Stomach (tissue), 8 donors: ENCODE measurements at regions not wholly inside any gene's neighbourhood (a gene's known extent, or its start where the extent isn't known, plus 50 kb on each side); places are given as distances from the start of the nearest gene placed in this dataset.

Source experiments
- DNase-seq, 2 donors: peaks; one replicate each; pipeline versions ENCODE4 v3.0.0 to v3.0.0-alpha.2; 2013 to 2019
- H3K27ac ChIP-seq, 5 donors: fragments of 200-600 bp in 4 of 5; sonication (generic) in 4 of 5; one replicate each; pipeline ENCODE4 v1.5.1; 2013 to 2019; ENCODE audit warnings: mild to moderate bottlenecking in 1 of 5, moderate library complexity in 1 of 5
- H3K27me3 ChIP-seq, 3 donors: fragments of 200-600 bp; sonication (generic); one replicate each; pipeline ENCODE4 v1.5.1; 2017 to 2019; ENCODE audit warnings: mixed run types in 1 of 3
- H3K36me3 ChIP-seq, 4 donors: fragments of 200-600 bp; sonication (generic); 1 replicate in 3 of 4; 2 replicates in 1 of 4; pipeline ENCODE4 v1.5.1; 2016 to 2019
- H3K4me1 ChIP-seq, 4 donors: fragments of 200-600 bp; sonication (generic); one replicate each; pipeline ENCODE4 v1.5.1; 2016 to 2019
- H3K4me3 ChIP-seq, 4 donors: fragments of 200-600 bp; sonication (generic) in 3 of 4; one replicate each; pipeline ENCODE4 v1.5.1; 2016 to 2019; ENCODE audit warnings: mild to moderate bottlenecking in 1 of 4
- H3K9me3 ChIP-seq, 4 donors: fragments of 200-600 bp; sonication (generic); one replicate each; pipeline ENCODE4 v1.5.1; 2016 to 2019
- CTCF ChIP-seq, 7 experiments: fragments of 450-650 bp in 4 of 7; fragments of 200-600 bp in 3 of 7; sonication (generic) in 3 of 7; IDR thresholded peaks; one replicate each; pipeline ENCODE4 v1.5.1; 2016 to 2019; ENCODE audit warnings: antibody characterized with exemption in 7 of 7, control low read depth in 2 of 7, mild to moderate bottlenecking in 1 of 7
- EP300 ChIP-seq: sonication (generic); formaldehyde crosslinking; IDR thresholded peaks from one replicate; pipeline ENCODE4 v1.6.1; 2017; ENCODE audit warnings: antibody characterized with exemption
- POLR2A ChIP-seq, 4 donors: fragments of 450-650 bp; IDR thresholded peaks; one replicate each; pipeline ENCODE4 v1.6.1; 2016; ENCODE audit warnings: antibody characterized with exemption in 4 of 4, control low read depth in 2 of 4, mild to moderate bottlenecking in 1 of 4, moderate library complexity in 1 of 4
- POLR2AphosphoS5 ChIP-seq, 3 donors: sonication (generic); formaldehyde crosslinking; IDR thresholded peaks; one replicate each; pipeline ENCODE4 v1.6.1; 2016; ENCODE audit warnings: antibody characterized with exemption in 3 of 3
- WGBS, 5 donors: extraction: QIAGEN DNeasy Blood & Tissue Kit in 3 of 5; methylation state at CpG; one replicate each; pipeline versions ENCODE4 v1.1.5 to v1.1.7; 2013 to 2018; 5-methylcytosine and 5-hydroxymethylcytosine counted together
- intact Hi-C: fragments of 100-400 bp; cut with DNase I; formaldehyde crosslinking; loops from one replicate; pipeline ENCODE4 v1.15.1; 2023; ENCODE audit warnings: low total_unique reads
- donor health status: healthy with polysubstance abuse.
- donor health status: Bipolar disorder and iron deficiency.
- donor health status: healthy.

- TF ChIP-seq EP300 (no peak), CTCF (IDR thresholded peaks at IDR 0.05) (no peak), POLR2A (IDR thresholded peaks at IDR 0.05) (no peak), POLR2AphosphoS5 (IDR thresholded peaks at IDR 0.05) (no peak)
- peaks cover 0 to 5% (median 0%) of the 10 kb centered on the region in 4 donors for H3K9me3 ChIP-seq
- no peaks in the 10 kb centered on the region for H3K27me3 ChIP-seq
- H3K4me3 ChIP-seq, result no peak overlapping the region
- no peak for DNase-seq
- H3K36me3 ChIP-seq, result no peaks in the 10 kb centered on the region
- WGBS, 5 donors, result 86 to 94% (median 89%) methylated on average over 5 of the region's 5 CpGs
- no peak overlapping the region for H3K27ac ChIP-seq
- intact Hi-C loops, result no loop called here
- peaks cover 0 to 6% (median 0%) of the 10 kb centered on the region in 4 donors for H3K4me1 ChIP-seq
Observed at GRCh38 chr3:194971009-194971408, 285.3 kb downstream of the FAM43A start.

GRCh38 chr3:194971965-194972364 lies 286.3 kb downstream of the FAM43A start:
- no peak overlapping the region for H3K4me3 ChIP-seq
- H3K27me3 ChIP-seq, result no peaks in the 10 kb centered on the region
- no peak overlapping the region for H3K27ac ChIP-seq
- H3K36me3 ChIP-seq, result no peaks in the 10 kb centered on the region
- peaks cover 0 to 9% (median 0%) of the 10 kb centered on the region in 4 donors for H3K4me1 ChIP-seq
- peaks cover 0 to 5% (median 0%) of the 10 kb centered on the region in 4 donors for H3K9me3 ChIP-seq
- no peak for DNase-seq
- 72 to 88% (median 82%) methylated on average over 5 to 6 of the region's 6 CpGs for WGBS, 5 donors
- intact Hi-C loops, result no loop called here
- no peak for TF ChIP-seq EP300
- TF ChIP-seq POLR2A (IDR thresholded peaks at IDR 0.05), result no peak
- TF ChIP-seq CTCF (IDR thresholded peaks at IDR 0.05), result no peak
- no peak for TF ChIP-seq POLR2AphosphoS5 (IDR thresholded peaks at IDR 0.05)

DNA sequence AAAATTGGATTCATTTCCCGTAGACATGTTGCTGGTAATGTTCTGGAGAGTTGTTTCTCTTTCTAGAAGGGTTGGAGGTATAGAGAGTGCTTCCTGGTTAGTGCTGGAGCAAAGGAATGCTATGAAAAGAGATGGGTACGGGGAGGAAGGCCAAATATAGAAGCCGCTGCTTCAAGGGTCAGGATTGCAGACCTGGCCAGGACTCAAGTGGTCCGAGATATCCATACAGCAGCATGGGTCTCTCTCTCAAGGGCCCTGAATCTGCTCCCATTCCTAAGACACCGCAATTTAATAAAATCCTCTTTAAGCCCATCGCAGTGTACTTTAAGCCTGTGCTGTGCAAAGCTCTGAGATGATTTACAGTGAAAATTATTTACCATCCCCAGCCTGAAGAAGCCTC lies 287.0 kb downstream of the FAM43A start:
- WGBS, 5 donors, result 64 to 85% (median 80%) methylated on average over 6 of the region's 6 CpGs
- Histone ChIP-seq H3K36me3 (no peaks in the 10 kb centered on the region), H3K4me3 (no peak overlapping the region), H3K27ac (no peak overlapping the region), H3K4me1 (peaks cover 0 to 9% (median 0%) of the 10 kb centered on the region in 4 donors), H3K9me3 (peaks cover 0 to 5% (median 0%) of the 10 kb centered on the region in 4 donors), H3K27me3 (no peaks in the 10 kb centered on the region)
- TF ChIP-seq EP300 (no peak), CTCF (IDR thresholded peaks at IDR 0.05) (no peak), POLR2AphosphoS5 (IDR thresholded peaks at IDR 0.05) (no peak), POLR2A (IDR thresholded peaks at IDR 0.05) (no peak)
- DNase-seq, result no peak
- intact Hi-C loops, result no loop called here

- Histone ChIP-seq H3K36me3 (no peaks in the 10 kb centered on the region), H3K9me3 (peaks cover 0 to 5% (median 0%) of the 10 kb centered on the region in 4 donors), H3K4me3 (no peak overlapping the region), H3K4me1 (peaks cover 0 to 9% (median 0%) of the 10 kb centered on the region in 4 donors), H3K27ac (no peak overlapping the region), H3K27me3 (no peaks in the 10 kb centered on the region)
- TF ChIP-seq POLR2AphosphoS5 (IDR thresholded peaks at IDR 0.05) (no peak), EP300 (no peak), CTCF (IDR thresholded peaks at IDR 0.05) (no peak)
- 84 to 89% (median 85%) methylated on average over 12 of the region's 12 CpGs for WGBS, 5 donors
- no peak for DNase-seq
- intact Hi-C loops, result no loop called here
Observed at GRCh38 chr3:194973366-194974000, 287.8 kb downstream of the FAM43A start.
